PC-9 (cell line): ENCODE measurements at regions not wholly inside any gene's neighbourhood (a gene's known extent, or its start where the extent isn't known, plus 50 kb on each side); places are given as distances from the start of the nearest gene placed in this dataset.

Experiments used
- CTCF ChIP-seq: fragments of 200-600 bp; sonication (generic); conservative IDR thresholded peaks from 2 replicates; pipeline ENCODE4 v1.6.1; 2017; ENCODE audit warnings: mixed run types, antibody characterized with exemption, mild to moderate bottlenecking, moderate library complexity
- EZH2 ChIP-seq: fragments of 200-600 bp; sonication (generic); IDR thresholded peaks from 2 replicates; pipeline ENCODE4 v1.8.0; 2017; ENCODE audit warnings: antibody characterized with exemption, low read depth

DNA sequence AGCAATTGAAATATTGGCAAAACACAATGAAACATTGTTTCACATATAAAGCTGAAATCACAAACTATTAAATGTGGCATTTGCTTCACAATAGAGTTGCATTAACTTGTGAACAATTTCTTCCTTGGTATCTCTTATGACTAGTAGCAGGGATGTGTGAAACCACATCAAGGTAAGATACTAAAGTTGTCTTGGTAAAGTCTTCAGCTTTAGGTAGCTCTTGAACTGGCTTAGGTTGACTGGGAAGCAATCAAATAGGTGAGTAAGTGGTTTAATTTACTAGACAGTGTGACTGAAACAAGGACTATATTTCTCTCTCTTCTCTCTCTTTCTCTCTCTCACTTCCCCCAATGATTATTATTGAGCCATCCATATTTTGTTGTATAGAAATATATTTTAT is 141.5 kb upstream of the KCNK2 start:
- TF ChIP-seq CTCF (no peak), EZH2 (no peak)
